HG03354 (cell line): ENCODE measurements at regions not wholly inside any gene's neighbourhood (a gene's known extent, or its start where the extent isn't known, plus 50 kb on each side); places are given as distances from the start of the nearest gene placed in this dataset.
"Not testable (repeated sequence)": the region's sequence is repeated elsewhere in the genome, so short reads cannot be mapped to it uniquely, and the experiment has no call there.

Experiments
- ATAC-seq: cut with Tn5 transposase; IDR thresholded peaks from one replicate; pipeline ENCODE4 v1.9.1; 2021; ENCODE audit warnings: mild to moderate bottlenecking; ENCODE audit not compliant: unreplicated experiment, poor library complexity, severe bottlenecking

GRCh38 chr2:38152913-38153312, 77.0 kb upstream of the CYP1B1 start:
- ATAC-seq = no peak

GRCh38 chr2:38152035-38152434, 76.1 kb upstream of the CYP1B1 start:
- no peak for ATAC-seq

- ATAC-seq = no peak
Measured at GRCh38 chr2:38149531-38149930, 73.6 kb upstream of the CYP1B1 start.

GRCh38 chr2:38148501-38148900, 72.5 kb upstream of the CYP1B1 start:
- ATAC-seq = no peak

GRCh38 chr2:38147333-38148121, 71.6 kb upstream of the CYP1B1 start:
- ATAC-seq = no peak

- ATAC-seq = peak; percentile 81
Measured at GRCh38 chr2:38146907-38147307, 71.0 kb upstream of the CYP1B1 start.

- ATAC-seq = peak; percentile 68
Measured at GRCh38 chr2:38146275-38146906, 70.4 kb upstream of the CYP1B1 start.

GRCh38 chr2:38145236-38145635, 69.3 kb upstream of the CYP1B1 start:
- ATAC-seq = no peak

- no peak for ATAC-seq
Measured at GRCh38 chr2:38142627-38143026, 66.7 kb upstream of the CYP1B1 start.

- ATAC-seq = no peak
Measured at GRCh38 chr2:38141501-38141900, 65.5 kb upstream of the CYP1B1 start.

- no peak for ATAC-seq
Measured at GRCh38 chr2:38138996-38139395, 63.0 kb upstream of the CYP1B1 start.

GRCh38 chr2:38138419-38138818, 62.5 kb upstream of the CYP1B1 start:
- no peak for ATAC-seq

GRCh38 chr2:38137958-38138357, 62.0 kb upstream of the CYP1B1 start:
- ATAC-seq = not testable (repeated sequence)

GRCh38 chr2:38131676-38132075, 55.7 kb upstream of the CYP1B1 start:
- no peak for ATAC-seq

- ATAC-seq = no peak
Measured at GRCh38 chr2:38130876-38131275, 54.9 kb upstream of the CYP1B1 start.

- ATAC-seq = no peak
Measured at GRCh38 chr2:38129987-38130386, 54.0 kb upstream of the CYP1B1 start.

GRCh38 chr2:38129481-38129880, 53.5 kb upstream of the CYP1B1 start:
- ATAC-seq = no peak

GRCh38 chr2:38128653-38129052, 52.7 kb upstream of the CYP1B1 start:
- peak; percentile 72 for ATAC-seq

- no peak for ATAC-seq
Measured at GRCh38 chr2:38127277-38127676, 51.3 kb upstream of the CYP1B1 start.

GRCh38 chr2:38125842-38126241, 49.9 kb upstream of the CYP1B1 start:
- ATAC-seq = no peak
